HEK293 (cell line): ENCODE measurements at regions not wholly inside any gene's neighbourhood (a gene's known extent, or its start where the extent isn't known, plus 50 kb on each side); places are given as distances from the start of the nearest gene placed in this dataset.

Experiments
- CTCF ChIP-seq: fragments of 450-650 bp; formaldehyde crosslinking; IDR thresholded peaks from 2 replicates; pipeline ENCODE4 v1.5.1; 2016; ENCODE audit warnings: missing biosample characterization, missing genetic modification characterization
- SCRT2 ChIP-seq: fragments of 450-650 bp; formaldehyde crosslinking; IDR thresholded peaks from 2 replicates; pipeline ENCODE4 v1.5.1; 2016; ENCODE audit warnings: missing biosample characterization, missing genetic modification characterization
- ZNF580 ChIP-seq: fragments of 450-650 bp; formaldehyde crosslinking; IDR thresholded peaks from 2 replicates; pipeline ENCODE4 v1.5.1; 2016; ENCODE audit warnings: missing biosample characterization, missing genetic modification characterization
- ZNF830 ChIP-seq: fragments of 450-650 bp; IDR thresholded peaks from 2 replicates; pipeline ENCODE4 v1.5.0; 2018; ENCODE audit warnings: missing biosample characterization, missing genetic modification characterization, low read depth, mild to moderate bottlenecking, moderate library complexity
- ZSCAN5A ChIP-seq: fragments of 450-650 bp; formaldehyde crosslinking; IDR thresholded peaks from 2 replicates; pipeline ENCODE4 v1.5.1; 2016; ENCODE audit warnings: missing biosample characterization, missing genetic modification characterization
- TF ChIP-seq, protein P1 (sequence below): fragments of 450-650 bp; formaldehyde crosslinking; IDR thresholded peaks from 2 replicates; pipeline ENCODE4 v1.5.1; 2016; ENCODE audit warnings: missing biosample characterization, missing genetic modification characterization

- TF ChIP-seq, protein P1, sequence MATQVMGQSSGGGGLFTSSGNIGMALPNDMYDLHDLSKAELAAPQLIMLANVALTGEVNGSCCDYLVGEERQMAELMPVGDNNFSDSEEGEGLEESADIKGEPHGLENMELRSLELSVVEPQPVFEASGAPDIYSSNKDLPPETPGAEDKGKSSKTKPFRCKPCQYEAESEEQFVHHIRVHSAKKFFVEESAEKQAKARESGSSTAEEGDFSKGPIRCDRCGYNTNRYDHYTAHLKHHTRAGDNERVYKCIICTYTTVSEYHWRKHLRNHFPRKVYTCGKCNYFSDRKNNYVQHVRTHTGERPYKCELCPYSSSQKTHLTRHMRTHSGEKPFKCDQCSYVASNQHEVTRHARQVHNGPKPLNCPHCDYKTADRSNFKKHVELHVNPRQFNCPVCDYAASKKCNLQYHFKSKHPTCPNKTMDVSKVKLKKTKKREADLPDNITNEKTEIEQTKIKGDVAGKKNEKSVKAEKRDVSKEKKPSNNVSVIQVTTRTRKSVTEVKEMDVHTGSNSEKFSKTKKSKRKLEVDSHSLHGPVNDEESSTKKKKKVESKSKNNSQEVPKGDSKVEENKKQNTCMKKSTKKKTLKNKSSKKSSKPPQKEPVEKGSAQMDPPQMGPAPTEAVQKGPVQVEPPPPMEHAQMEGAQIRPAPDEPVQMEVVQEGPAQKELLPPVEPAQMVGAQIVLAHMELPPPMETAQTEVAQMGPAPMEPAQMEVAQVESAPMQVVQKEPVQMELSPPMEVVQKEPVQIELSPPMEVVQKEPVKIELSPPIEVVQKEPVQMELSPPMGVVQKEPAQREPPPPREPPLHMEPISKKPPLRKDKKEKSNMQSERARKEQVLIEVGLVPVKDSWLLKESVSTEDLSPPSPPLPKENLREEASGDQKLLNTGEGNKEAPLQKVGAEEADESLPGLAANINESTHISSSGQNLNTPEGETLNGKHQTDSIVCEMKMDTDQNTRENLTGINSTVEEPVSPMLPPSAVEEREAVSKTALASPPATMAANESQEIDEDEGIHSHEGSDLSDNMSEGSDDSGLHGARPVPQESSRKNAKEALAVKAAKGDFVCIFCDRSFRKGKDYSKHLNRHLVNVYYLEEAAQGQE (tag by site-specific recombination): no peak
- TF ChIP-seq SCRT2 (tag by site-specific recombination) (no peak), CTCF (tag by site-specific recombination) (no peak), ZNF830 (tag by site-specific recombination) (no peak), ZNF580 (no peak), ZSCAN5A (tag by site-specific recombination) (no peak)
Measured at GRCh38 chr6:44053106-44053756, 74.0 kb downstream of the MRPL14 start.
